Epithelial cell of prostate (primary cell): ENCODE measurements at regions not wholly inside any gene's neighbourhood (a gene's known extent, or its start where the extent isn't known, plus 50 kb on each side); places are given as distances from the start of the nearest gene placed in this dataset.
A peak's percentile ranks its signal among the peaks of the same experiment; 100 is the strongest.

ENCODE experiments used
- DNase-seq: peaks from one replicate; pipeline ENCODE4 v3.0.0-alpha.2; 2011; ENCODE audit warnings: low read depth, low spot score
- H3K27ac ChIP-seq: fragments of 450-650 bp; 2 replicates; pipeline ENCODE4 v1.5.1; 2017; ENCODE audit warnings: mild to moderate bottlenecking

DNA sequence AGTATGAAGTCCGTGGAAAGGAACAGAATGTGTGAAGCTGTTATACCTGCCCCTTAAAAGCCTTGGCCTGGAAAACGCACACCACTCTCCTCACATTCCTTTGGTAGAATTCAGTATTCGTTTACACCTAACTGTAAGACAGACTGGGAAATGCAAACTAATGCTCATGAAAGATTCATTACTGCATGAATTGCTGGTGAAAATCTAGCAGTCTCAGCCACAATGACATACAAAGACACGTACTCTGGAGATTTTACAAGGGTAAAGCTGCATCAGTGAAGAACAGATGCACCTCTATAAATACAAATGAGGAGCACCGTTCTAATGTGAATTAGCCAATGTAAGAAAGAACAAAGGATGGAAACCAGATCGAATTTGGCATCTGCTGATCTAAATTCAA, 2051.3 kb downstream of the PCDH7 start:
- DNase-seq = no peak
- no peak overlapping the region for H3K27ac ChIP-seq

DNA sequence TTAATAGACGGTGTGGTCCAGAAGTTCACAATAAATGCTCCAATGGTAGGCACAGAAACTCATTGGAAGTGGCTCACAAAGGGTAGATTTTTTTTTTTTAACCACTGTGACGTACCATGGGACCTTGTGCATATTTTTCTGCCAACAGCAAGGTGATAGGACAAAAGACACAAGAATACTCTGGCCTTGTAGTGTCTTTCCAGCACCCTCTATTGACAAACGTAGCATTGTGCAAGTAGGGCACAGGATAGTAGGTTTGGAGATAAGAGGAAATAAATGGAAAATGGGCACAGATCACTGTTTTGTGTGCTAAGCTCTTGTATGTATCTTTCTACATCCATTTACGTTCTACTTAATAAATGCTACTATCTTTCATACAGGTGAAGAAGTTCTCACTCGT, 2054.9 kb downstream of the PCDH7 start:
- H3K27ac ChIP-seq = no peak overlapping the region
- peak; percentile 18 for DNase-seq

DNA sequence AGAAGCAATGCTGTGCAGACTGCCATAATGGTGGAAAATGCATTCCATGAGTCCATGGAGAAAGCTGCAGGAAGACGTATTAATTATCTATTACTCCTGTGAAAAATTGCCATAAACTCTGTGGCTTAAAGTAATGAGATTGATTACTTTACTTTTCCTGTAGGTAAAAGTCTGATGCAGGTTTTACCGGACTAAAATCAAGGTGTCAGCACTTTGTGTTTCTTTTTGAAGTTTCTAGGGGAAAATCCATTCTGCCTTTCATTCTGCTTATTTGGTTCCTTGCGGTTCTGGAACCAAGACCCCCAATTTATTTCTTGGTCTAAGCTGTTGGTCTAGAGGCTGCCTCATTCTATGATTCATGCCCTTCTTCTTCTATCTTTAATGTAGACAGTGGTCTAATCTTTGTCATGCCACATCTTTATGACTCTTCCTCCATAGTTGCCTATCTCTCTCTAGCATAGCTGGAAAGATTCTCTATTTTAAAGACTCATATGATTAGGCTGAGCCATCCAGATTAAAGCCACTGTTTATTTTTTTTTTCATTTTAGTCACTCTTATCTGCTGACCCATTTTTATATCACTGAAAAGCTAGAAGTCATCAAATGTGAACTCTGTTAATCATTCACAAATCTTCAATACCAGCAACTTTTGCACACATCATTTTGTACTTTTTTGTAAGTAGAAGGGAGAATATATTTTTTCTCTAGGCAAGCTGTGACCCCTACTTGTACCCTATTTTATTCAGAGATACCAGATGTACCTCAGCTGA, 2056.4 kb downstream of the PCDH7 start:
- H3K27ac ChIP-seq = no peak overlapping the region
- DNase-seq = no peak

DNA sequence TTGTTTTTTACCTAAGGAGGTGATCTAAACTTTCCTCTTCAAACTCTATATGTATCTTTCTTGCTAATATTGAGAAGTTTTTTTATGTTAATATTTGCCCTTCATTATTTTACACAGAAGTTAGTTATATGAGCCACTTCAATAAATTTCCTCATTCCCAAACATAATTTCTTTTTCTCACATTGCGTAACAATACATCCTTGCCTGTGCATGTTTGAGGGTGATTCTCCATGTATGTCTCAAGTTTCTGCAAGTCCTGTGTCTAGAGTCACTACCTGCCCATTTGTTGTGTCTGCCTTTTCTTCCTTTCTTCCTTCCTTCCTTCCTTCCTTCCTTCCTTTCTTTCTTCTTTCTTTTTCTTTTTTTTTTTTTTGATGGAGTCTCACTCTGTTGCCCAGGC, 2057.9 kb downstream of the PCDH7 start:
- peak; percentile 37 for DNase-seq
- H3K27ac ChIP-seq = peak overlapping the region; percentile 10

DNA sequence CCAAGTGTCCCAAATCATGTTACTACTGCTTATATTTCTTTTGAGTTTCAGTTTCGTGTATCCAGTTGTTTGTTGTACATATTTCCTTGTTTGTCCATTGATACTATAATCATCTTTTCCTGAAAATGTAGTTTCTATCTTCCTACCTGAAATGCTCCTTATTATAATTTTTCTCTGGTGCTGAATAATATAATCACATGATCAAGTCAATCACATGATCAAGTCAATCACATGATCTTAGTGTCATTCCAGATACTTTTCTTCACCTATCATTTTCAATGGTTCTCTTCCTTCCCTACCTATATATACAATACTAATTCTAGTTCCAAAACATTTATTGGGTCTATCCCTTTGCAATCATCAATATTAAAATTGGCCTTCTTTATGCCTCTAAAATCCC, 2058.8 kb downstream of the PCDH7 start:
- no peak overlapping the region for H3K27ac ChIP-seq
- no peak for DNase-seq

DNA sequence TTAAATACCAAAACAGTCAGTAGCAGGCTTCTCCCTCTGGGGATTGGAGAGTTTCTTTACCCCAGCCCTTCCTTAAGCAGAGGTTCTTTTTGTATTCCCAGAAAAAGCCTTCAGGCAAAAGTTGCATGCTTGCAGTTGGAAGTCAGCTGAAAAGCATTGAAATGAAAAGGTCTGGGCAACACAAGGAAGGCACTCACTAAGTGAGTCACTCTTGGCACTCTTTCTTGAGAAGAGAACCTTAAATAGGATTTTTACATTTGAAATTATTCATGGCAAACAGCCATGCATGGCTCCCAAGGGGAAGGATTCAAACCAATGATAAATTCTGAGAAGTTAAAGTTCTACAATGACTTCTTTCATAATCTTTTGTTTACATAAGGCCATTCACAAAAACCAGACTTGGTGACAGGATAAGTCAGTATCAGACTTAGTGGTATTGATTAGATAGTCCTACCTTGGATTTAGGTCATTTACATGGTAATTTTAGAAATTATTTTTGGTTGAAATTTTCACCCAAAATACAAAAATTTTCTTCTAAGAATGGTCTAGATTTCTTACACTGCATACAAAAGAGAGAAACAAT, 2068.9 kb downstream of the PCDH7 start:
- peak; percentile 71 for DNase-seq
- H3K27ac ChIP-seq = no peak overlapping the region

DNA sequence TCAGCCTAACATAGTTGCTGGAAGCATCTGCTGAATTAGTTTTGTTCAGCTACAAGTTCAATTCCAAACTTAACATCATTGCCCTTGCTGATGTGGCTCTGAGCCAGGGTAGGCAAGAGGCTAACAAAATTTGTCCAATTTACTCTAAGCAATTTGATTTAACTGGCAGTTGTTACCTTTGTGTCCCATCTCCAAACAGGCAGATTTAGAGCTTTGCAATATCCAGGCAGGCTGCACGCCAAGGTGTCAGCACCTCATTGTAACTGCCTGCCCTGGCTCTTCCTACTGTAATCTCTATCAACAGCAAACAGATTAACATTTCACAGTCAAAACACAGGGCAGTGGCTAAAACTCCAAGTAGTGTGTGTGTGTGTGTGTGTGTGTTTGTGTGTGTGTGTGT, 2070.6 kb downstream of the PCDH7 start:
- DNase-seq = no peak
- no peak overlapping the region for H3K27ac ChIP-seq

DNA sequence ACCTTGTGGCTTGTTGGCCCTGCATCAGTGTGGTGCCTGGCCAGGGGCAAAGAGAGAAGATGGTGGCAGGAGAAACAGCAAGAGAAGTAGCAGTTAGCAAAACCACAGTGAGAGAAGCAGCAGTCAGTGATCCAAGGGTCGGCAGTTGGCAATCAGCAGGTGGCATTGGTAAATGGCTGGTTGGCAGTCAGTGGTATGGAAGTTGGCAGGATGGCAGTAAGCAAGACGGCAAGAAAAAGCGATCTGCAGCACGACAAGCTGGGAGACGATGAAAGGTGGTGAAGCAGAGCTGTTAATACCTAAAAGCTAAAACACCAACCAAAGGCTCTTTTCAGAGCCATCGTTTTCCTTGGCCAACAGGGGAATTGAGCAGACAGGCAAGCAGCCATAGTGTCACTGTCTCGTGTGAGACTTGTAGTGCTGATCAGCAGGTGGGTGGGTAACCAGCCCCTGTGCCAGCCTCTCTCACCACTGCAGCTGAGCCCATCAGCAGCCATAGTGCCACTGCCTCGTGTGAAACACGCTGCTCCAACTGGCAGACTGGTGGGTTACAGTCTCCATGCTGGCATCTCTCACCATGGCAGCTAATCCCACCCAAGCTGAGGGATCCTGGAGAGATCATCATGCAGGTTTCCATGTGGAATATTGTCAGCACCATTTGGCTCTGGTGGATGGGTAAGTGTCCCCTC, 2078.4 kb downstream of the PCDH7 start:
- no peak overlapping the region for H3K27ac ChIP-seq
- no peak for DNase-seq

DNA sequence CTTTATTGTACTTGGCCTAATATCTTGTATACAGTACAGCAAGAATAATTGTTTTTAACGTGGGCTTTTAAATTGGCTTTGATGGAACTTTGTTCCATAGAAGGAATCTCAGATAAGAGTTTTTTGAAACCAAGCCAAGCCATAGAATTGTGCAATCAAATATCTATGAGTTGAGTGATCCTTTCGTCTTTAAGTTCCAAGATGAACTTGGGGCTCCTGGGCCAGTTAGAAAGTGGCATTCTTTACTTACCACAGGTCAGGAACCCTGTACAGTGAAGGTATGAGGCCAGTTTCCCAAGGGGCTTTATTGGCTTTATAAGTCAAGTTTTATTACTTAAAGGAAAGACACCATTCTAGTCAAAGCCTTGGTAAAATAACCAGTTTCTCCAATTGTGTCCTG, 2104.2 kb downstream of the PCDH7 start:
- no peak for DNase-seq

DNA sequence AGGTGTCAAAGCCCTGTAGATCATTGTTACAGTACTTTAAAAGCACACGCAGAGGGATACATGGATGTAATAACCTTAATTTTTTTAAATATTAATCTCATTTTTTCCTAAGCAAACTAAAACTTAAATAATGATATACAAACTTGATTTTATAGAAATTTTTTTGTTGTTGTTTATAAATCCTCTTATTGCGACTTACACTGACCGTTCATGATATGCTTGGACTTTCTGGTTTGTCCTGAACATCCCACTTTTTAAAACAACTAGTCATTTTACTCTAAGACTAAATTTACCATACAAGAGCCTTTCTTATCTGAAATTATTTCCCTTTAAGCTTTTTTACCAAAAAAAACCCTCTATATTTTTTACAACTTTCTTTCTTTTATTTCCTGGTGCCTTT, 2106.0 kb downstream of the PCDH7 start:
- DNase-seq = no peak
- H3K27ac ChIP-seq = no peak overlapping the region

More for the DNA sequence above, 2104.2 kb downstream of the PCDH7 start:
- H3K27ac ChIP-seq = no peak overlapping the region

DNA sequence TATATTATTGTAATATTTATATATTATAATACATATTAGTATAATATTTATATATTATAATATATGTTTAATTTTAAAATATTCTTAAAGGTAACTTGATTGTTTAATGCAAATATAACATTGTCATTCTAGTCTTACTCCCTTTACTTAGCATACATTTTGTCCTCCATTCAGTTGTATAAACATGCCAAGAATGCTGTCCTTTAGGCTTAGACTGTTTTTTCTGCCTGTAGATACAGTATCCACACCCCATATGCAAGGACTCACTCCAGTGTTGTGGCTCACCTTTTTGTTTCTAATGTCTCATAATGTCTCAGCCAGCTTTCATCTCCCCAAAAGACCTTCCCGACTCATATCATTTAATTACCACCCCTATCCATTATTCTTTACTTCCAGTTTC, 2110.0 kb downstream of the PCDH7 start:
- no peak overlapping the region for H3K27ac ChIP-seq
- DNase-seq = no peak

DNA sequence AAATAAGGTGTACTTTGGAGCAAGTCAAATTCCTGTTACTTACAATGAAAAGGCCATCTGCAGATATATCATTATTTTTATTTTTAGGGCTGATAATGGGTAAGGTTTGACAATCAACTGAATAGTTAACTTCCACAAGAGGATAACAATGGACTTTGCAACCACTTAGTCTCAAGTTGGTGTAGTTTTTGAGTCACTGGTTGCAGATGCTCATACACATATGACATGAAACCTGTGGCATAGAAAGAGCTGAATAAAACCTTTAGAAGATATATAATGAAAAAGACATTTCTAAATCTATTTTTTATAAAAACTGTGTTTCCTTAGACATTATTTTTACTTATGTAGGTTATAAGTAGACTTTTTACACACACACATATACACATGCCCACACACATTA, 2110.9 kb downstream of the PCDH7 start:
- DNase-seq = no peak

DNA sequence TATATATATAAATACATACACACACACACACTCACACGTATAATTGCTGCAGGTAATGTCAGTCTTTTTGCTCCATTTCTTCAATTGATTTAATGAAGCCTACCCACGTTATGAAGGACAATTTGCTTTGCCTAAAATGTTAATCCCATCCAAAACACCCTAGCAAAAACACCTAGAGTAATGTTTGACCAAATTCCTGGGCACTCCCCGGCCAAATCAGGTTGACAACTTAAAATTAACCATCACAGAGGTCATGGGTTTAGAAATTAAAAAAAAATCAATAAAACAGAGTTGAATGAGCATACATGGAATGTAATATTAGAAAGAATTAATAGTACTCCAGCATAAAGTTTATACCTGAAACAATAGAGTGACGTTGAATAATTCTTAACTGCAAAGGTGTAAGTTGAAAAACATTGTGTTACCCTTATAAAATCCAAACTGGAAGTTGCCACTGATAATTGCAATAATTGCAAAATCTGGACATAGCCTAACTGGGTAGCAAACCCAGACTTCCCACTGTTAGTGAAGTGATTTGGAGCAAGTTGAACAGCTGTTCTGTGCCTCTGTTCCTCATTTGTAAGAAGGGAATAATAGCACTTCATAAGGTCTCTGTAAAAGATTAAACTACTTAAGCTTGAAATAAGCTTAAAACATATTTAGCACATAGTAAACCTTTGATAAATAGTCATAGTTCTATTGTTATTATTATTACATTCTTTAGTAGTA, 2120.5 kb downstream of the PCDH7 start:
- DNase-seq = no peak
- no peak overlapping the region for H3K27ac ChIP-seq

More for the DNA sequence above, 2110.9 kb downstream of the PCDH7 start:
- H3K27ac ChIP-seq = no peak overlapping the region

DNA sequence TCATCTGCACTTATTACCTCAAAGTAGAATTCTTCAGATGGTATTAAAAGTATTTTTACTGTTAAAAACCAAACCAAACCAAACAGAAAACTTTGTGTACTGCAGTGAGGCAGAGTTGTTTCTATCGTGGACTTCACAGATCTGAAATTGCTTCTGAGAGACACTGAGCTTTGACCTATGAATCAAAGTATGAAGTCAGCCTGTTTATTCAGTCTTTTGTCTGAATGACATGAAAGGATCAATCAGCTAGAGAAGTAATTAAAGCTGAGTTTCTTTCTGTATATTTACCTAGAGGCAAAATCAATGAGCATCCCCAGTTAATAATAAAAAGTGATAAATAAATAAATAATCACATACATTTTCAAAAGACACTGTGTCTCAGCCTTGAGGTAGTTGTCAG, 2121.0 kb downstream of the PCDH7 start:
- DNase-seq = no peak
- no peak overlapping the region for H3K27ac ChIP-seq

DNA sequence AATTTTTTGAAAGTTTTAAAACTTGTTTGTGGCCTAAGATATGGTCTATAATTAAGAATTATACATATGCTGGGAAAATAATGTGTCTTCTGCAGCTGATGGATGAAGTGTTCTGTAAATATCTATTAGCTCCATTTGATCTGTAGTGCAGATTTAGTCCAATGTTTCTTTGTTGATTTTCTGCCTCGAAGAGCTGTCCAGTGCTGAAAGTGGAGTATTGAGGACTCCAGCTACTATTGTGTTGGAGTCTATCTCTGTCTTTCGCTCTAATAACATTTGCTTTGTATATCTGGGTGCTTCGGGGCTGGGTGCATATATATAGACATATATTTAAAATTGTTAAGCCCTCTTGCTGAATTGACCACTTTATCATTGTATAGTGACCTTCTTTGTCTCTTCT, 2127.3 kb downstream of the PCDH7 start:
- no peak overlapping the region for H3K27ac ChIP-seq
- DNase-seq = no peak

DNA sequence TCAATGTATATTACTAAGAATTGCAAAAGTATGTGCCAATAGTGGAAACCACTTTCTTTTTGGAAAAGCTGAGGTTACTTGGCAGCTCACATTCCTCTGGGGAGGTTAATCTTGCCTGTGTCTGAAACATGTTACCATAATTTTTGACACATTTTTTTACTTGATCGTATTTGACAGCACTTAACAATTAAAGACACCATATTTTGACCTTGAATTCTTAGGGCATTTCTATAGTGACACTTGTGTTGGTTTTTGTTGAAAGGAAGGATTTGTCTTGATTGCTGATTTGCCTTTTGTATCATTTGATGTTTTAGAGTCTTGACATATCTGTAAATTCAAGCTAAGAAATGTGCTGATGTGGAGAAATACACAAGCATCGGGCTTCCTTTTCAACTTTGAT, 2135.5 kb downstream of the PCDH7 start:
- H3K27ac ChIP-seq = no peak overlapping the region
- no peak for DNase-seq

DNA sequence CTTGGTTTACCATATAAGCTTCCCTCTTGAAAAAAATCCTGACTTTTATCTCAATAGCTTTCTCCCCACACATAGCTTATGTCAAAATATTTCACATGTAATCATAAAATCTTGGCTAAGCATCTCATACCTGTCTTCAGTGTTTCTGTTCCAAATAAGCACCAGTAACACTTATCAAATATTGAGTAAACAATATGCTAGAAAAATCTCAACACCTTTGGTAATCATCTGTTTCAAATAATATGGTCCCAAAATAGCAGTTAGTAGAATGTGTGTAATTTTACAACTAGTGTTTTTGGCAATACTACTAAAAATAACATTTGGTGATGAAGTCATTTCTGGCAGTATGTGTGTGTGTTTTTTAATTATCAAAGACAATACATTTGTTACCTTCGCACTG, 2138.2 kb downstream of the PCDH7 start:
- H3K27ac ChIP-seq = peak overlapping the region; percentile 46
- no peak for DNase-seq

DNA sequence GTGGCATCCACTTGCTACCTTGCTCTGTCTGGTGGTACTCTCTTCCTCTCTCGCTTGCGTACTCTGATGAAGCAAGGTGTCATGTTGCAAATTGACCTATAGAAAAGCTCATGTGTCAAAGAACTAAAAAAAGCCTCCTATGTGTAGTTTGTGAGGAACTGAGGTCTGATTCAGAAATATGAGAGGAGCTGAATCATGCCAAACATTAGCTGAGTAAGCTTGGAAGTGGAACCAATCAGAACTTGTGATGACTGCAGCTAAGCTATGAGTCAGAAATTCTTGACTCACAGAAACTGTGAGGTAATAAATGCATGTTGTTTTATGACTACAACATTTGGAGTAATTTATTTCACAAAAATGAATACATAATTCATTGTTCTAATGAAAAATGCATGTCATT, 2138.8 kb downstream of the PCDH7 start:
- DNase-seq = peak; percentile 88
- peak overlapping the region; percentile 46 for H3K27ac ChIP-seq

DNA sequence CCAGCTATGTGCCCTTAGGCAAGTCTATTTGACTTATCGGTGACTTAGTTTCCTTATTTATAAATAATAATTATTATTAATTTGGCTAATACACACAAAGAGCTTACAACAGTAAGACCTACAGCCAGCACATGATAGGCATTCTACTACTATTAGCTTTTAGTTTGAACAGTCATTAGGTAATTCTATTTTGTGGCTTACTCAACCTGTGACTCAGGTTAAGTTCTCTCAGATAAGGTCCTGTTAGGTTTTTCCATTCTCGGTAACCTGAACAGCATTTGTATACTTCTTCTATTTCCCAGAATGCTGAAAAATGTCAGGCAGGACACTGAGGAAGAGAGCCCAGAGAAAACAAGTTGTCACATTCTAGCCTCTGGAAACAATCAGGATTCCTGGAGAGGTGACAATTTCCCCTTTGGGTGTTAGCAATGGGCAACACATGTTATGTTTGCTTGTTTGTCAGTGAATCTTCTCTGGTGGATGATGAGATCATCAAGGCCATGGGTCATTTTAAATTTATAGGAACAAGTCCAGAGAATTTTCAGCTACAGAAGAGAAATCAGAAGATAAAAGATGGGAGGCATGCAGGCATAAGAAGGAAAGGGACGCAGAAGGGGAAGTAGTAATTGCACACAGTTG, 2144.7 kb downstream of the PCDH7 start:
- DNase-seq = no peak
- no peak overlapping the region for H3K27ac ChIP-seq

DNA sequence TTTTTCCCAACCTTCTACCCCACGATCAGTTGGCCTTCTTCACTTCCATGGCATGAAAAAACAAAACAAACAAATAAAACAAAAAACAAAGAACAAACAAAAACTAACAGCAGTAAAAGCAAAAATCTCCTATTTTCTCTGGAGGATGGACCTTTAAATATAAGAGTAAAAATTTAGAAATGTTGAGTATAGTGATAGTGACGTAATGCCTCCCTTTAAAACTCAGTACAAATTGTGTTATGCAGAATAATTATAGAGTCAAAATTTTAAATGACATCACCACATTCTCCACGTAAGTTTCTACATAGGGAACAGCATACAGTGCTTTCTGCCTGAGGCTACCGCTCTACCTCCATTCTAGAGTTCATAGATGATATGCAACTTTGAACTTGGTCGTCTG, 2156.4 kb downstream of the PCDH7 start:
- DNase-seq = no peak
- no peak overlapping the region for H3K27ac ChIP-seq
